H1 (cell line): ENCODE measurements at regions not wholly inside any gene's neighbourhood (a gene's known extent, or its start where the extent isn't known, plus 50 kb on each side); places are given as distances from the start of the nearest gene placed in this dataset.

Experiments used
- CTCF ChIA-PET: fragments of 300-600 bp; sonication (Branson Sonifier 250); formaldehyde crosslinking; loops from one replicate; lab custom pipeline; 2021; ENCODE audit not compliant: partially characterized antibody; lab: Charles Lee
- POLR2A ChIA-PET: fragments of 300-600 bp; sonication (Branson Sonifier 250); formaldehyde crosslinking; loops from one replicate; lab custom pipeline; 2021; ENCODE audit warnings: inconsistent platforms; ENCODE audit not compliant: partially characterized antibody; lab: Charles Lee
- DNase-seq, 2 experiments: peaks; one replicate each; pipeline versions ENCODE4 v3.0.0 to v3.0.0-alpha.2; 2010 to 2022; ENCODE audit warnings: low spot score in 2 of 2, low read depth in 1 of 2, mixed read lengths in 1 of 2
- FAIRE-seq: peaks from 2 replicates; lab custom pipeline; 2011; peaks lifted over from hg19 to GRCh38; lab: Jason Lieb, UNC
- H2AFZ ChIP-seq: 2 replicates; pipeline ENCODE4 v1.8.1; 2012; ENCODE audit warnings: low read length, inconsistent platforms
- H2AK5ac ChIP-seq: 2 replicates; pipeline ENCODE4 v1.6.1; 2013; ENCODE audit warnings: low read depth, low read length
- H2BK120ac ChIP-seq: replicated peaks from 2 replicates; pipeline ENCODE3; 2013; ENCODE audit warnings: low read depth, low read length, inconsistent platforms
- H2BK12ac ChIP-seq: 2 replicates; pipeline ENCODE4 v1.6.1; 2013; ENCODE audit warnings: low read depth, low read length
- H2BK15ac ChIP-seq: 2 replicates; pipeline ENCODE4 v1.6.1; 2013; ENCODE audit warnings: low read length
- H2BK20ac ChIP-seq: 2 replicates; pipeline ENCODE4 v1.6.1; 2013; ENCODE audit warnings: low read length
- H2BK5ac ChIP-seq: 2 replicates; pipeline ENCODE4 v1.6.1; 2013; ENCODE audit warnings: low read depth, low read length
- H3K14ac ChIP-seq: 2 replicates; pipeline ENCODE4 v1.6.1; 2013; ENCODE audit warnings: inconsistent platforms; ENCODE audit not compliant: insufficient read length
- H3K18ac ChIP-seq: 2 replicates; pipeline ENCODE4 v1.6.1; 2013; ENCODE audit warnings: low read length; ENCODE audit errors: extremely low read depth
- H3K23ac ChIP-seq: 2 replicates; pipeline ENCODE4 v1.6.1; 2013; ENCODE audit warnings: inconsistent platforms; ENCODE audit not compliant: insufficient read length
- H3K23me2 ChIP-seq: 2 replicates; pipeline ENCODE4 v1.6.1; 2013; ENCODE audit warnings: low read depth, low read length
- H3K27ac ChIP-seq: 2 replicates; pipeline ENCODE4 v1.6.1; 2011; ENCODE audit warnings: low read depth, low read length, inconsistent platforms
- H3K27me3 ChIP-seq, 4 experiments: replicated peaks in 1 of 4; 1 replicate in 1 of 4; 2 replicates in 3 of 4; pipeline versions ENCODE4 v1.6.1 to v1.8.1; 2011 to 2013; ENCODE audit warnings: low read length in 3 of 4, mild to moderate bottlenecking in 3 of 4, inconsistent platforms in 2 of 4, mixed read lengths in 2 of 4, moderate library complexity in 1 of 4; ENCODE audit not compliant: control insufficient read depth in 3 of 4, insufficient read depth in 3 of 4; ENCODE audit errors: extremely low read depth in 1 of 4
- H3K36me3 ChIP-seq, 4 experiments: 2 replicates each; pipeline versions ENCODE4 v1.6.1 to v1.8.1; 2011 to 2013; ENCODE audit warnings: mild to moderate bottlenecking in 4 of 4, low read length in 3 of 4, moderate library complexity in 2 of 4, control low read depth in 1 of 4, inconsistent platforms in 1 of 4; ENCODE audit not compliant: insufficient read depth in 4 of 4, control insufficient read depth in 2 of 4
- H3K4ac ChIP-seq: replicated peaks from 2 replicates; pipeline ENCODE3; 2013; ENCODE audit warnings: low read length, low read depth, mixed read lengths, inconsistent platforms; ENCODE audit not compliant: insufficient read length
- H3K4me1 ChIP-seq, 4 experiments: replicated peaks in 1 of 4; 1 replicate in 1 of 4; 2 replicates in 3 of 4; pipeline versions ENCODE4 v1.6.1 to v1.8.1; 2011 to 2013; ENCODE audit warnings: low read length in 3 of 4, inconsistent platforms in 2 of 4, mixed read lengths in 1 of 4; ENCODE audit not compliant: insufficient read depth in 4 of 4, control insufficient read depth in 3 of 4
- H3K4me2 ChIP-seq, 2 experiments: 2 replicates each; pipeline versions ENCODE4 v1.6.1 to v1.8.1; 2011 to 2013; ENCODE audit warnings: low read depth in 2 of 2, low read length in 2 of 2, control low read depth in 1 of 2, inconsistent platforms in 1 of 2, mild to moderate bottlenecking in 1 of 2; ENCODE audit not compliant: insufficient read depth in 1 of 2
- H3K4me3 ChIP-seq, 4 experiments: fragments of 200-600, 300-600 bp in 1 of 4; sonication (generic), shearing (Covaris generic), sonication (Bioruptor Twin) in 1 of 4; 2 replicates each; pipeline versions ENCODE4 v1.5.1 to v1.8.1; 2011 to 2016; ENCODE audit warnings: low read length in 4 of 4, low read depth in 3 of 4, control low read depth in 2 of 4, inconsistent platforms in 2 of 4, mild to moderate bottlenecking in 2 of 4, mixed read lengths in 1 of 4, moderate library complexity in 1 of 4; ENCODE audit not compliant: insufficient read depth in 2 of 4; ENCODE audit errors: extremely low read depth in 1 of 4
- H3K56ac ChIP-seq: replicated peaks from 2 replicates; pipeline ENCODE3; 2013; ENCODE audit warnings: low read depth, mild to moderate bottlenecking, mixed read lengths, low read length, inconsistent platforms; ENCODE audit not compliant: insufficient read length
- H3K79me1 ChIP-seq: 2 replicates; pipeline ENCODE4 v1.6.1; 2013; ENCODE audit warnings: low read depth, low read length, control low read depth
- H3K79me2 ChIP-seq, 2 experiments: 2 replicates each; pipeline versions ENCODE4 v1.6.1 to v1.8.1; 2012 to 2013; ENCODE audit warnings: low read length in 2 of 2, mild to moderate bottlenecking in 2 of 2, inconsistent platforms in 1 of 2; ENCODE audit not compliant: insufficient read depth in 2 of 2, control insufficient read depth in 1 of 2
- H3K9ac ChIP-seq, 4 experiments: replicated peaks in 1 of 4; 1 replicate in 1 of 4; 2 replicates in 3 of 4; pipeline versions ENCODE4 v1.6.1 to v1.8.1; 2011 to 2013; ENCODE audit warnings: low read depth in 3 of 4, low read length in 3 of 4, control low read depth in 2 of 4, mild to moderate bottlenecking in 2 of 4, moderate library complexity in 2 of 4, inconsistent platforms in 1 of 4; ENCODE audit errors: extremely low read depth in 1 of 4
- H3K9me3 ChIP-seq, 2 experiments: 2 replicates each; pipeline versions ENCODE4 v1.6.1 to v1.8.1; 2012 to 2013; ENCODE audit warnings: mild to moderate bottlenecking in 2 of 2, moderate library complexity in 2 of 2, control low read depth in 1 of 2, inconsistent platforms in 1 of 2, low read depth in 1 of 2, low read length in 1 of 2, mixed read lengths in 1 of 2; ENCODE audit not compliant: insufficient read depth in 2 of 2
- H4K20me1 ChIP-seq, 2 experiments: replicated peaks in 1 of 2; 2 replicates each; pipeline versions ENCODE3 to v1.8.1; 2011 to 2013; ENCODE audit warnings: inconsistent platforms in 2 of 2, low read length in 2 of 2, mild to moderate bottlenecking in 1 of 2; ENCODE audit not compliant: insufficient read depth in 2 of 2, control insufficient read depth in 1 of 2
- H4K5ac ChIP-seq: 2 replicates; pipeline ENCODE4 v1.6.1; 2013; ENCODE audit warnings: low read length, low read depth, mixed read lengths, inconsistent platforms; ENCODE audit not compliant: insufficient read length
- H4K8ac ChIP-seq: 2 replicates; pipeline ENCODE4 v1.8.0; 2013; ENCODE audit warnings: mild to moderate bottlenecking, moderate library complexity, low read length, inconsistent platforms; ENCODE audit not compliant: insufficient read depth; ENCODE audit errors: extremely low read depth
- H4K91ac ChIP-seq: replicated peaks from 2 replicates; pipeline ENCODE3; 2013; ENCODE audit warnings: low read length, mixed read lengths, inconsistent platforms; ENCODE audit not compliant: insufficient read length
- EZH2 ChIP-seq: fragments of 200-600 bp; sonication (generic); IDR thresholded peaks from 2 replicates; pipeline ENCODE4 v1.7.1; 2012; ENCODE audit warnings: low read depth, mild to moderate bottlenecking, moderate library complexity, low read length, inconsistent platforms; ENCODE audit not compliant: severe bottlenecking
- HDAC2 ChIP-seq, 2 experiments: fragments of 300-600 bp in 1 of 2; sonication (generic) in 1 of 2; IDR thresholded peaks; 2 replicates each; pipeline ENCODE4 v1.6.1; 2011 to 2012; ENCODE audit warnings: low read depth in 2 of 2, low read length in 2 of 2, mild to moderate bottlenecking in 2 of 2, moderate library complexity in 2 of 2, borderline replicate concordance in 1 of 2, inconsistent platforms in 1 of 2
- JUND ChIP-seq: IDR thresholded peaks from 2 replicates; pipeline ENCODE4 v1.6.1; 2011; ENCODE audit warnings: mild to moderate bottlenecking, improper control_type of control experiment, low read length
- POLR2AphosphoS5 ChIP-seq: IDR thresholded peaks from 2 replicates; pipeline ENCODE4 v1.6.1; 2011; ENCODE audit warnings: low read depth, low read length
- POU5F1 ChIP-seq: IDR thresholded peaks from 2 replicates; pipeline ENCODE4 v1.6.1; 2011; ENCODE audit warnings: low read depth, mild to moderate bottlenecking, low read length, moderate library complexity
- RNF2 ChIP-seq: fragments of 200-900, 300-1000 bp; sonication (generic); IDR thresholded peaks from 2 replicates; pipeline ENCODE4 v1.7.1; 2016; ENCODE audit warnings: borderline replicate concordance, low read depth, mild to moderate bottlenecking, antibody characterized with exemption, low read length; ENCODE audit not compliant: poor library complexity, severe bottlenecking; ENCODE audit errors: missing control alignments
- RXRA ChIP-seq: IDR thresholded peaks from 2 replicates; pipeline ENCODE4 v1.6.1; 2011; ENCODE audit warnings: low read depth, mild to moderate bottlenecking, low read length, moderate library complexity; ENCODE audit not compliant: insufficient read depth
- SAP30 ChIP-seq: fragments of 300-600 bp; sonication (generic); IDR thresholded peaks from 2 replicates; pipeline ENCODE4 v1.7.1; 2012; ENCODE audit warnings: low read length, moderate library complexity, mild to moderate bottlenecking, inconsistent platforms; ENCODE audit not compliant: insufficient read depth, insufficient replicate concordance
- SIN3A ChIP-seq, 2 experiments: IDR thresholded peaks in 1 of 2; conservative IDR thresholded peaks in 1 of 2; 2 replicates each; pipeline ENCODE4 v1.6.1; 2011 to 2012; ENCODE audit warnings: low read length in 2 of 2, improper control_type of control experiment in 1 of 2, low read depth in 1 of 2, mild to moderate bottlenecking in 1 of 2
- TBP ChIP-seq: IDR thresholded peaks from 2 replicates; pipeline ENCODE4 v1.6.1; 2011; ENCODE audit warnings: low read depth, low read length, improper control_type of control experiment
- WGBS, 2 experiments: shearing (Covaris generic) in 1 of 2; methylation state at CpG; one replicate each; pipeline versions ENCODE4 v1.1.6 to v1.1.7; 2013 to 2015; ENCODE audit warnings: low lambda C conversion rate in 2 of 2, mixed read lengths in 2 of 2, inconsistent platforms in 1 of 2, low coverage in 1 of 2, missing lambda C conversion rate in 1 of 2; ENCODE audit not compliant: insufficient replicate concordance in 2 of 2, insufficient coverage in 1 of 2, insufficient read length in 1 of 2; ENCODE audit errors: extremely low coverage in 1 of 2, missing lambda C conversion rate in 1 of 2; 5-methylcytosine and 5-hydroxymethylcytosine counted together
- TF ChIP-seq, protein P1 (sequence below): IDR thresholded peaks from 2 replicates; pipeline ENCODE4 v1.6.1; 2011; ENCODE audit warnings: low read length, improper control_type of control experiment
- TF ChIP-seq, protein P2 (sequence below): IDR thresholded peaks from 2 replicates; pipeline ENCODE4 v1.6.1; 2012; ENCODE audit warnings: inconsistent platforms

DNA sequence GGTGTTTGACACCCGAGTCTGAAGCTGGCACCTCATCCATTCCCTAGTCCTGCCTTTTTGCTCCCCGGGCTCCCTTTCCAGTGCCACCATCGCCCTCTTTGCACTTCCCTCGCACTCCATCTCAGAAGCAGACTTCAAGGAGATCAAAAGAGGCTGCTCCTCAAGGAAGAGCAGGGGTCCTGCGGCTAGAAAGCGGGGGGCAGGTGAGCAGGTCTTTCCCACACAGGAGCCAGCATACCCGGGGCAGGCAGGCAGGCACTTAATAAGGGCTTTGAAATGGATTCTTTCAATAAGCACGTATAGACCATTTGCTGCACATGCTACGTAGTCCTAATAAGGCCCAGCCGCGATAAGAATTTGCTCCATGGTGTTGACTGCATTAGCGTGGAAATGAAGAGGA lies 125.9 kb upstream of the PROX1 start:
- H4K5ac ChIP-seq, result no peak overlapping the region
- no peak overlapping the region for H2BK12ac ChIP-seq
- no peak for FAIRE-seq
- no peak overlapping the region for H3K56ac ChIP-seq
- H2AFZ ChIP-seq, result no peak overlapping the region
- no peak overlapping the region for H3K27ac ChIP-seq
- no peak for DNase-seq
- no peaks in the 10 kb centered on the region for H3K79me1 ChIP-seq
- H3K14ac ChIP-seq, result no peak overlapping the region
- H3K9me3 ChIP-seq, result no peaks in the 10 kb centered on the region
- no peaks in the 10 kb centered on the region for H3K4me1 ChIP-seq
- no peak overlapping the region for H3K4me2 ChIP-seq
- WGBS, 2 experiments, result 84% methylated on average over 12 of the region's 12 CpGs; no CpG with 5 or more reads in 1 of the 2 experiments
- no peak overlapping the region for H3K18ac ChIP-seq
- no peak overlapping the region for H2AK5ac ChIP-seq
- H2BK5ac ChIP-seq, result no peak overlapping the region
- CTCF ChIA-PET, result interaction anchor here (0.6 to 1.0 kb wide), 3 partner anchors 70 to 143 kb away, joined by 3 to 4 read pairs (median 4); no protein-coding TSS in a partner anchor
- no peak overlapping the region for H3K9ac ChIP-seq
- no peak overlapping the region for H3K4ac ChIP-seq
- no peaks in the 10 kb centered on the region; the same call in 1 of the 2 replicates for H3K23me2 ChIP-seq
- no peaks in the 10 kb centered on the region for H3K36me3 ChIP-seq
- no peaks in the 10 kb centered on the region for H3K79me2 ChIP-seq
- POLR2A ChIA-PET, result no interaction called here
- H2BK20ac ChIP-seq, result no peak overlapping the region
- H3K23ac ChIP-seq, result no peak overlapping the region
- H2BK15ac ChIP-seq, result no peak overlapping the region
- H3K27me3 ChIP-seq, result no peaks in the 10 kb centered on the region
- H4K8ac ChIP-seq, result no peak overlapping the region
- H4K91ac ChIP-seq, result no peak overlapping the region
- H2BK120ac ChIP-seq, result no peak overlapping the region
- H4K20me1 ChIP-seq, result no peaks in the 10 kb centered on the region
- no peak overlapping the region for H3K4me3 ChIP-seq
- TF ChIP-seq RNF2 (no peak), POU5F1 (no peak), SAP30 (no peak), SIN3A (conservative IDR thresholded peaks at IDR 0.05 in 1 of 2, IDR thresholded peaks at IDR 0.05 in 1 of 2; ENCODE audit: low read depth in 1 of 2, low read length in 2 of 2) (no peak), TBP (no peak), HDAC2 (IDR thresholded peaks at IDR 0.05; ENCODE audit: borderline replicate concordance in 1 of 2, low read depth in 2 of 2, low read length in 2 of 2) (no peak), RXRA (no peak), EZH2 (no peak), POLR2AphosphoS5 (no peak), JUND (no peak)
- TF ChIP-seq, protein P1, sequence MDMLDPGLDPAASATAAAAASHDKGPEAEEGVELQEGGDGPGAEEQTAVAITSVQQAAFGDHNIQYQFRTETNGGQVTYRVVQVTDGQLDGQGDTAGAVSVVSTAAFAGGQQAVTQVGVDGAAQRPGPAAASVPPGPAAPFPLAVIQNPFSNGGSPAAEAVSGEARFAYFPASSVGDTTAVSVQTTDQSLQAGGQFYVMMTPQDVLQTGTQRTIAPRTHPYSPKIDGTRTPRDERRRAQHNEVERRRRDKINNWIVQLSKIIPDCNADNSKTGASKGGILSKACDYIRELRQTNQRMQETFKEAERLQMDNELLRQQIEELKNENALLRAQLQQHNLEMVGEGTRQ, result no peak
- TF ChIP-seq, protein P2, sequence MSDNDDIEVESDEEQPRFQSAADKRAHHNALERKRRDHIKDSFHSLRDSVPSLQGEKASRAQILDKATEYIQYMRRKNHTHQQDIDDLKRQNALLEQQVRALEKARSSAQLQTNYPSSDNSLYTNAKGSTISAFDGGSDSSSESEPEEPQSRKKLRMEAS, result no peak
